ENCODE measurements at regions not wholly inside any gene's neighbourhood (a gene's known extent, or its start where the extent isn't known, plus 50 kb on each side); places are given as distances from the start of the nearest gene placed in this dataset.

DNA sequence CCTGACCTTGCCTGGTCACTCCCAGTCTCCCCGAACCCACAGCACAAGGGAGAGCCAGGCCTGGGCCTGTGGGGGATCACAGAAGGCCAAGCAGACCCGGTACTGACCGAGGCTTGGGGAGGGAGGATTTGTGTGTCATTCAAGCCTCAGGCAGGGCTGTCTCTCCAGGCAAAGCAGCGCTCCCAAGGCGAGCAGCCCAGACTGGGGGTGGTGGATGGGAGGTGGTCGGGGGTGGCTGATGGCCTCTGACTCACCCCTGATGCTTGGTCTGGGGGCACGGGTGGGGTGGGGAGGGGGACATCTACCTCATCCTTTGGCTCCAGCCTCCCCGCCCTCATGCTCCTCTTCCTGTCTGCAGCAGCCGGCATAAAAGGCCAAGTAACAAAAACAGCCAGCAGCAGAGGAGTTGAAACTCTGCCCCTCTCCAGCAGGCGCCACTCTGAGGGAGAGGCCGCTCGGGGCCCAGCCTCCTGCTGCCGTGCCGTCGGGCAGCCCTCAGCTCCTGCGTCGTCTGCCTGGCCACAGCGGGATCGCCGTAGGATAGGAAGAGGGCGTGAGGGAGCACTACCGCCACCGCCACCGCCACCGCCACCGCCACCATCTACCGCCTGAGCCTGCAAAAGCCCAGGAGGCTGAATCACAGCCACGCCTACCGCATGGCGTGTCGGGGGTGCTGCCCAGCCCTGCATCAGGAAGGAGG is 166.0 kb downstream of the OLFM1 start:
- TF ChIP-seq, protein P1, sequence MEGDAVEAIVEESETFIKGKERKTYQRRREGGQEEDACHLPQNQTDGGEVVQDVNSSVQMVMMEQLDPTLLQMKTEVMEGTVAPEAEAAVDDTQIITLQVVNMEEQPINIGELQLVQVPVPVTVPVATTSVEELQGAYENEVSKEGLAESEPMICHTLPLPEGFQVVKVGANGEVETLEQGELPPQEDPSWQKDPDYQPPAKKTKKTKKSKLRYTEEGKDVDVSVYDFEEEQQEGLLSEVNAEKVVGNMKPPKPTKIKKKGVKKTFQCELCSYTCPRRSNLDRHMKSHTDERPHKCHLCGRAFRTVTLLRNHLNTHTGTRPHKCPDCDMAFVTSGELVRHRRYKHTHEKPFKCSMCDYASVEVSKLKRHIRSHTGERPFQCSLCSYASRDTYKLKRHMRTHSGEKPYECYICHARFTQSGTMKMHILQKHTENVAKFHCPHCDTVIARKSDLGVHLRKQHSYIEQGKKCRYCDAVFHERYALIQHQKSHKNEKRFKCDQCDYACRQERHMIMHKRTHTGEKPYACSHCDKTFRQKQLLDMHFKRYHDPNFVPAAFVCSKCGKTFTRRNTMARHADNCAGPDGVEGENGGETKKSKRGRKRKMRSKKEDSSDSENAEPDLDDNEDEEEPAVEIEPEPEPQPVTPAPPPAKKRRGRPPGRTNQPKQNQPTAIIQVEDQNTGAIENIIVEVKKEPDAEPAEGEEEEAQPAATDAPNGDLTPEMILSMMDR (IDR thresholded peaks at IDR 0.05; ENCODE audit: poor library complexity): no peak
- no peak for TF ChIP-seq EZH2phosphoT487 (IDR thresholded peaks at IDR 0.05; ENCODE audit: low read depth, severe bottlenecking, unreplicated experiment)
